Neural cell (in vitro differentiated cells): ENCODE measurements at regions not wholly inside any gene's neighbourhood (a gene's known extent, or its start where the extent isn't known, plus 50 kb on each side); places are given as distances from the start of the nearest gene placed in this dataset.

Experiments
- H2AFZ ChIP-seq: fragments of 200-600, 300-800 bp; sonication (generic), shearing (Covaris generic); 2 replicates; pipeline ENCODE4 v1.6.0; 2014; ENCODE audit warnings: low read depth, mild to moderate bottlenecking, antibody characterized with exemption, low read length, moderate library complexity
- H3F3A ChIP-seq: fragments of 200-600 bp; shearing (Covaris generic); 2 replicates; pipeline ENCODE4 v1.6.1; 2016; ENCODE audit warnings: mild to moderate bottlenecking, moderate library complexity, mixed read lengths, antibody characterized with exemption, low read length; ENCODE audit not compliant: insufficient read depth, poor library complexity, severe bottlenecking
- H3K27ac ChIP-seq: fragments of 200-600, 300-800 bp; sonication (generic), shearing (Covaris generic); 2 replicates; pipeline ENCODE4 v1.5.1; 2014; ENCODE audit warnings: mild to moderate bottlenecking, low read length, moderate library complexity
- H3K27me3 ChIP-seq: fragments of 300-800, 200-600 bp; sonication (generic), shearing (Covaris generic); 2 replicates; pipeline ENCODE4 v1.6.0; 2014; ENCODE audit warnings: mild to moderate bottlenecking, low read depth, low read length, moderate library complexity; ENCODE audit not compliant: insufficient read depth
- H3K36me3 ChIP-seq: fragments of 300-800, 200-600 bp; sonication (generic), shearing (Covaris generic); 2 replicates; pipeline ENCODE4 v1.5.1; 2014; ENCODE audit warnings: mild to moderate bottlenecking, antibody characterized with exemption, low read length, moderate library complexity; ENCODE audit not compliant: insufficient read depth
- H3K4me2 ChIP-seq: fragments of 300-800, 200-600 bp; sonication (generic), shearing (Covaris generic); 2 replicates; pipeline ENCODE4 v1.6.0; 2014; ENCODE audit warnings: mild to moderate bottlenecking, low read length
- H3K4me3 ChIP-seq: fragments of 300-800, 200-600 bp; sonication (generic), shearing (Covaris generic); 2 replicates; pipeline ENCODE4 v1.5.1; 2014; ENCODE audit warnings: mild to moderate bottlenecking, low read length, moderate library complexity
- H3K79me2 ChIP-seq: fragments of 200-600 bp; shearing (Covaris generic); replicated peaks from 2 replicates; pipeline ENCODE4 v1.6.0; 2014; ENCODE audit warnings: mild to moderate bottlenecking, low read length, moderate library complexity; ENCODE audit not compliant: insufficient read depth
- H3K9ac ChIP-seq: fragments of 300-800, 200-600 bp; sonication (generic), shearing (Covaris generic); 2 replicates; pipeline ENCODE4 v1.6.1; 2016; ENCODE audit warnings: mild to moderate bottlenecking, low read length, mixed read lengths
- H3K9me2 ChIP-seq: fragments of 200-600 bp; shearing (Covaris generic); 2 replicates; pipeline ENCODE4 v1.6.1; 2016; ENCODE audit warnings: mild to moderate bottlenecking, low read length, mixed read lengths; ENCODE audit not compliant: insufficient read depth
- H3K9me3 ChIP-seq: fragments of 200-600, 300-800 bp; sonication (generic), shearing (Covaris generic); 2 replicates; pipeline ENCODE4 v1.6.1; 2016; ENCODE audit warnings: mild to moderate bottlenecking, mixed run types, low read length, moderate library complexity, mixed read lengths
- H4K20me1 ChIP-seq: fragments of 200-600 bp; shearing (Covaris generic); 2 replicates; pipeline ENCODE4 v1.6.1; 2016; ENCODE audit warnings: mild to moderate bottlenecking, mixed run types; ENCODE audit not compliant: insufficient read depth
- EP300 ChIP-seq: fragments of 450-650 bp; conservative IDR thresholded peaks from 2 replicates; pipeline ENCODE4 v1.6.1; 2014; ENCODE audit warnings: antibody characterized with exemption, mild to moderate bottlenecking, moderate library complexity; ENCODE audit not compliant: poor library complexity, severe bottlenecking
- EZH2 ChIP-seq: fragments of 200-600, 300-800 bp; shearing (Covaris generic), sonication (generic); IDR thresholded peaks from 2 replicates; pipeline ENCODE4 v1.6.1; 2014; ENCODE audit warnings: antibody characterized with exemption, low read length, borderline replicate concordance, mild to moderate bottlenecking; ENCODE audit not compliant: insufficient read depth, poor library complexity, severe bottlenecking
- POLR2AphosphoS5 ChIP-seq: IDR thresholded peaks from 2 replicates; pipeline ENCODE4 v1.6.1; 2012
- RAD21 ChIP-seq: fragments of 450-650 bp; conservative IDR thresholded peaks from 2 replicates; pipeline ENCODE4 v1.6.1; 2014; ENCODE audit warnings: antibody characterized with exemption, mild to moderate bottlenecking, moderate library complexity
- SMC3 ChIP-seq: fragments of 450-650 bp; conservative IDR thresholded peaks from 2 replicates; pipeline ENCODE4 v1.6.1; 2014; ENCODE audit warnings: antibody characterized with exemption, mild to moderate bottlenecking, moderate library complexity; ENCODE audit not compliant: poor library complexity
- TAF1 ChIP-seq: IDR thresholded peaks from 2 replicates; pipeline ENCODE4 v1.6.1; 2012; ENCODE audit warnings: low read depth
- TF ChIP-seq, protein P1 (sequence below): fragments of 450-650 bp; IDR thresholded peaks from 2 replicates; pipeline ENCODE4 v1.5.1; 2014; ENCODE audit warnings: antibody characterized with exemption, mild to moderate bottlenecking, moderate library complexity; ENCODE audit not compliant: poor library complexity, severe bottlenecking
- TF ChIP-seq, protein P2 (sequence below): IDR thresholded peaks from 2 replicates; pipeline ENCODE4 v1.6.1; 2012; ENCODE audit warnings: borderline replicate concordance

- Histone ChIP-seq H3K9me2 (no peaks in the 10 kb centered on the region), H4K20me1 (no peaks in the 10 kb centered on the region), H3K27me3 (no peaks in the 10 kb centered on the region), H3K9ac (no peak overlapping the region), H3K36me3 (no peaks in the 10 kb centered on the region), H3F3A (no peaks in the 10 kb centered on the region), H3K4me2 (no peak overlapping the region), H3K9me3 (no peaks in the 10 kb centered on the region), H3K4me3 (no peak overlapping the region), H3K79me2 (no peaks in the 10 kb centered on the region), H2AFZ (no peak overlapping the region), H3K27ac (no peak overlapping the region)
- TF ChIP-seq EP300 (no peak), TAF1 (no peak), SMC3 (no peak), EZH2 (no peak)
These were observed 546.0 kb downstream of the METTL15 start for GRCh38 chr11:28654191-28654590.

DNA sequence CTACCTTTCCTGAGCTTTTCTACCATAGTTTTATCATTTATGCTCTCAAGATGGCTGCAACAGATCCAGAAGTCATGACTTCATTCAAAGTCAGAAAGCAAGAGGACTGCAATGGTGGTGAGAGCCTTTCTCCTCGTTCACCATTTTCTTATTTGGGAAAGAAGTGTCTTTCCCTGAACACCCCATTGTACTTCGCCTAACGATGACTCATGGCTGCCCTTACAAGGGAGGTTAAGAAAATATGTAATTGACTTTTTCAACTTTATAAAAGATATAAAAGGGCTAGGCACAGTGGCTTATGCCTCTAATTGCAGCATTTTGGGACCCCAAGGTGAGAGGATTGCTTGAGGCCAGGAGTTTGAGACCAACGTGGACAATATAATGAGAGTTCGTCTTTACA is 541.7 kb downstream of the METTL15 start:
- H3K36me3 ChIP-seq = no peaks in the 10 kb centered on the region

GRCh38 chr11:28636566-28636965 is 528.4 kb downstream of the METTL15 start:
- Histone ChIP-seq H3K9me3 (no peaks in the 10 kb centered on the region), H3F3A (no peaks in the 10 kb centered on the region), H3K9me2 (no peaks in the 10 kb centered on the region), H3K79me2 (no peaks in the 10 kb centered on the region), H3K36me3 (no peaks in the 10 kb centered on the region), H3K27ac (no peak overlapping the region), H3K4me3 (no peak overlapping the region), H3K27me3 (peaks cover 40% of the 10 kb centered on the region), H4K20me1 (no peaks in the 10 kb centered on the region), H3K4me2 (no peak overlapping the region), H3K9ac (no peak overlapping the region), H2AFZ (no peak overlapping the region)
- no peak for TF ChIP-seq POLR2AphosphoS5
- TF ChIP-seq SMC3 = no peak
- TF ChIP-seq RAD21 = no peak
- TF ChIP-seq, protein P1, sequence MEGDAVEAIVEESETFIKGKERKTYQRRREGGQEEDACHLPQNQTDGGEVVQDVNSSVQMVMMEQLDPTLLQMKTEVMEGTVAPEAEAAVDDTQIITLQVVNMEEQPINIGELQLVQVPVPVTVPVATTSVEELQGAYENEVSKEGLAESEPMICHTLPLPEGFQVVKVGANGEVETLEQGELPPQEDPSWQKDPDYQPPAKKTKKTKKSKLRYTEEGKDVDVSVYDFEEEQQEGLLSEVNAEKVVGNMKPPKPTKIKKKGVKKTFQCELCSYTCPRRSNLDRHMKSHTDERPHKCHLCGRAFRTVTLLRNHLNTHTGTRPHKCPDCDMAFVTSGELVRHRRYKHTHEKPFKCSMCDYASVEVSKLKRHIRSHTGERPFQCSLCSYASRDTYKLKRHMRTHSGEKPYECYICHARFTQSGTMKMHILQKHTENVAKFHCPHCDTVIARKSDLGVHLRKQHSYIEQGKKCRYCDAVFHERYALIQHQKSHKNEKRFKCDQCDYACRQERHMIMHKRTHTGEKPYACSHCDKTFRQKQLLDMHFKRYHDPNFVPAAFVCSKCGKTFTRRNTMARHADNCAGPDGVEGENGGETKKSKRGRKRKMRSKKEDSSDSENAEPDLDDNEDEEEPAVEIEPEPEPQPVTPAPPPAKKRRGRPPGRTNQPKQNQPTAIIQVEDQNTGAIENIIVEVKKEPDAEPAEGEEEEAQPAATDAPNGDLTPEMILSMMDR = no peak
- TF ChIP-seq, protein P2, sequence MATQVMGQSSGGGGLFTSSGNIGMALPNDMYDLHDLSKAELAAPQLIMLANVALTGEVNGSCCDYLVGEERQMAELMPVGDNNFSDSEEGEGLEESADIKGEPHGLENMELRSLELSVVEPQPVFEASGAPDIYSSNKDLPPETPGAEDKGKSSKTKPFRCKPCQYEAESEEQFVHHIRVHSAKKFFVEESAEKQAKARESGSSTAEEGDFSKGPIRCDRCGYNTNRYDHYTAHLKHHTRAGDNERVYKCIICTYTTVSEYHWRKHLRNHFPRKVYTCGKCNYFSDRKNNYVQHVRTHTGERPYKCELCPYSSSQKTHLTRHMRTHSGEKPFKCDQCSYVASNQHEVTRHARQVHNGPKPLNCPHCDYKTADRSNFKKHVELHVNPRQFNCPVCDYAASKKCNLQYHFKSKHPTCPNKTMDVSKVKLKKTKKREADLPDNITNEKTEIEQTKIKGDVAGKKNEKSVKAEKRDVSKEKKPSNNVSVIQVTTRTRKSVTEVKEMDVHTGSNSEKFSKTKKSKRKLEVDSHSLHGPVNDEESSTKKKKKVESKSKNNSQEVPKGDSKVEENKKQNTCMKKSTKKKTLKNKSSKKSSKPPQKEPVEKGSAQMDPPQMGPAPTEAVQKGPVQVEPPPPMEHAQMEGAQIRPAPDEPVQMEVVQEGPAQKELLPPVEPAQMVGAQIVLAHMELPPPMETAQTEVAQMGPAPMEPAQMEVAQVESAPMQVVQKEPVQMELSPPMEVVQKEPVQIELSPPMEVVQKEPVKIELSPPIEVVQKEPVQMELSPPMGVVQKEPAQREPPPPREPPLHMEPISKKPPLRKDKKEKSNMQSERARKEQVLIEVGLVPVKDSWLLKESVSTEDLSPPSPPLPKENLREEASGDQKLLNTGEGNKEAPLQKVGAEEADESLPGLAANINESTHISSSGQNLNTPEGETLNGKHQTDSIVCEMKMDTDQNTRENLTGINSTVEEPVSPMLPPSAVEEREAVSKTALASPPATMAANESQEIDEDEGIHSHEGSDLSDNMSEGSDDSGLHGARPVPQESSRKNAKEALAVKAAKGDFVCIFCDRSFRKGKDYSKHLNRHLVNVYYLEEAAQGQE = no peak

More for the DNA sequence above, 541.7 kb downstream of the METTL15 start:
- Histone ChIP-seq H3K4me3 (no peak overlapping the region), H3F3A (no peaks in the 10 kb centered on the region), H3K27me3 (no peaks in the 10 kb centered on the region), H2AFZ (no peak overlapping the region), H3K4me2 (no peak overlapping the region), H3K79me2 (no peaks in the 10 kb centered on the region), H3K9me3 (no peaks in the 10 kb centered on the region), H4K20me1 (no peaks in the 10 kb centered on the region), H3K27ac (no peak overlapping the region), H3K9ac (no peak overlapping the region), H3K9me2 (no peaks in the 10 kb centered on the region)
- no peak for TF ChIP-seq RAD21
